GM12801 (cell line): ENCODE measurements at regions not wholly inside any gene's neighbourhood (a gene's known extent, or its start where the extent isn't known, plus 50 kb on each side); places are given as distances from the start of the nearest gene placed in this dataset.

Experiments
- CTCF ChIP-seq: IDR thresholded peaks from one replicate; pipeline ENCODE4 v1.5.1; 2011; ENCODE audit warnings: control low read depth; ENCODE audit not compliant: insufficient read length; ENCODE audit errors: extremely low read depth

DNA sequence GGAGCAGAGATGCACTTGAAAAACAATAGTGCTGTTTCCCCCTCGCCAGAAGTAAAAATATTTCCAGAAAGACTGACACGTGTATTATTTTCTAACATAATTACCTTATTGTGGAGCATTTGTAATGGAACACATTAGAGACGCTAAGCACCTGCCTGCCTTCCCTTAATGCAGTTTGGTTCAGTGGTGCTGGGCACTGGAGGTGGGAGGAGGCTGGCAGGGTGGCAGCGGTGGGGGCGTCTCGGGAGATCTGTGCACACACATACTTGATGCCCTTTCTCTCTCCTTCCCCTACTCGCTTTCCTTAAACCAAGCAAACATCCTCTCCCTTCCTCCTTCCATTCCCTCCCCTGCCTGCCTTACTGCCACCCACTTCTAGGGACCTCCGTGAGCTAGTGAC is 156.6 kb upstream of the SDK2 start:
- no peak for TF ChIP-seq CTCF

DNA sequence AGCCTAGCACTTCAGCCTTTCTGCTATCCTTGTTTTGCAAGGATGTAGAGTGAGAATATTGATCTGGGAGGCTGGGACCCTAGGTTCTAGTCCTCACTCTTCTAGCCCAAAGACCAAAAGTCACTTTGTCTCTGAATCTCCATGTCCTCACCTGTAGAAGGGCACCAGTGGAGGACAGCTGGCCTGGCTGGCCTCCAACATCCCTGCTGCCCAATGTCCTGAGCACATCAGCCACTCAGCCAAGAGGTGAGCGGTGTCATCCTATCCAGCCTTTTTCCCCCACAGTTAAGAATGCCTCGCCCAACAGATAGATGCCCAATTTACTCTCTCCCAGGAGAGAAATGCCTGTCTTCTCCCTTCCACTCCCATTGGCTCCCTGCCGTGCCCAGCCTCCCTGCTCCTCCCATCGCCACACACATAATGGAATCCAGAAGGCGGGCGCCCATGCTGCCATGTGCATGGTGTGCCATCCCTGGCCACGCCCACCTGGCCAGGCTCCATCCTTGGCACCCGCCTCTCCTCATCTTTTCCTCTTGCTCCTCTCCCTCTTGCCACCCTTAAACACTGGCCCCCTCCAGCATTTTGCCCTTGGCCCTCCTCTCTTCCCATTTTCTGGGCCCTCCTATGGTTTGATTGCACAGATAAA is 157.3 kb upstream of the SDK2 start:
- TF ChIP-seq CTCF: no peak

DNA sequence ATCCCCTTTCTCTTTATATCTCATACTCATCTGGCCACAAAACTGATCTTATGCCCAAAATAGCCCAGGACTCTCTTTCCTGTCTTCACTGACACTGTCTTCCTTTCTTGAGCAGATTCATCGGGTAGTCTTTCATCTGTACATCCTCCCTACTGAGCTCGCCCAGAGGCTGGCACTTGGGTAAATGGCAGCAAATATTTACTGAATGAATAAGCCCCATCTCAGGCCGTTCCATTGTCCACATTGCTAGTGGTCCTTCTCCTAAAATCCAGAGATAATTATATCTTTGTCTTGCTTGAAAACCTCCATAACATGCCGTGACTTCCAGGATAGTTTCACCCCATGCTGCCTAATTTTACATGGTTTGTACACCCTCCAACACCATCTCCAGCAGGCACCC is 158.1 kb upstream of the SDK2 start:
- no peak for TF ChIP-seq CTCF

DNA sequence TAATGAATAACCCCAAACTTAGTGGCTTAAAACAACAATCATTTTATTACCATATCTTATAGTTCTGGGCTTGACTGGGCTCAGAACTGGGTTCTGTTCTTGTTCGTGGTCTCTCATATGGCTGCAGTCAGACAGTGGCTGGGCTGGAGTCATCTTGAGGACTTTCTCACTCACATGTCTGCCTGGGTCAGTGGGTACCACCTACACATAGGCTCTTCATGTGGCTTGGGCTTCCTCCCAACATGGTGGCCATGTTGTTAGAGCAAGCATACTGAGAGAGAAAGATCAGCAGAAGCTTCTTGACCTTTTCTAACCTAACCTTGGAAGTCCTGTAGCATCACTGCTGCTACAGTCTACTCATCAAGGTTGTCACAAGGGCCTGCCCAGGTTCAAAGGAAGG is 158.6 kb upstream of the SDK2 start:
- no peak for TF ChIP-seq CTCF

GRCh38 chr17:73803964-73804435 is 159.8 kb upstream of the SDK2 start:
- no peak for TF ChIP-seq CTCF

GRCh38 chr17:73806768-73807167 is 162.5 kb upstream of the SDK2 start:
- no peak for TF ChIP-seq CTCF

- no peak for TF ChIP-seq CTCF
Observed at GRCh38 chr17:73813201-73813600, 169.0 kb upstream of the SDK2 start.
